H1 (cell line): ENCODE measurements at regions not wholly inside any gene's neighbourhood (a gene's known extent, or its start where the extent isn't known, plus 50 kb on each side); places are given as distances from the start of the nearest gene placed in this dataset.

Experiments used
- CTCF ChIA-PET: fragments of 300-600 bp; sonication (Branson Sonifier 250); formaldehyde crosslinking; loops from one replicate; lab custom pipeline; 2021; ENCODE audit not compliant: partially characterized antibody; lab: Charles Lee
- POLR2A ChIA-PET: fragments of 300-600 bp; sonication (Branson Sonifier 250); formaldehyde crosslinking; loops from one replicate; lab custom pipeline; 2021; ENCODE audit warnings: inconsistent platforms; ENCODE audit not compliant: partially characterized antibody; lab: Charles Lee
- DNase-seq, 2 experiments: peaks; one replicate each; pipeline versions ENCODE4 v3.0.0 to v3.0.0-alpha.2; 2010 to 2022; ENCODE audit warnings: low spot score in 2 of 2, low read depth in 1 of 2, mixed read lengths in 1 of 2
- FAIRE-seq: peaks from 2 replicates; lab custom pipeline; 2011; peaks lifted over from hg19 to GRCh38; lab: Jason Lieb, UNC
- H2AFZ ChIP-seq: 2 replicates; pipeline ENCODE4 v1.8.1; 2012; ENCODE audit warnings: low read length, inconsistent platforms
- H2AK5ac ChIP-seq: 2 replicates; pipeline ENCODE4 v1.6.1; 2013; ENCODE audit warnings: low read depth, low read length
- H2BK120ac ChIP-seq: replicated peaks from 2 replicates; pipeline ENCODE3; 2013; ENCODE audit warnings: low read depth, low read length, inconsistent platforms
- H2BK12ac ChIP-seq: 2 replicates; pipeline ENCODE4 v1.6.1; 2013; ENCODE audit warnings: low read depth, low read length
- H2BK15ac ChIP-seq: 2 replicates; pipeline ENCODE4 v1.6.1; 2013; ENCODE audit warnings: low read length
- H2BK20ac ChIP-seq: 2 replicates; pipeline ENCODE4 v1.6.1; 2013; ENCODE audit warnings: low read length
- H2BK5ac ChIP-seq: 2 replicates; pipeline ENCODE4 v1.6.1; 2013; ENCODE audit warnings: low read depth, low read length
- H3K14ac ChIP-seq: 2 replicates; pipeline ENCODE4 v1.6.1; 2013; ENCODE audit warnings: inconsistent platforms; ENCODE audit not compliant: insufficient read length
- H3K18ac ChIP-seq: 2 replicates; pipeline ENCODE4 v1.6.1; 2013; ENCODE audit warnings: low read length; ENCODE audit errors: extremely low read depth
- H3K23ac ChIP-seq: 2 replicates; pipeline ENCODE4 v1.6.1; 2013; ENCODE audit warnings: inconsistent platforms; ENCODE audit not compliant: insufficient read length
- H3K23me2 ChIP-seq: 2 replicates; pipeline ENCODE4 v1.6.1; 2013; ENCODE audit warnings: low read depth, low read length
- H3K27ac ChIP-seq: 2 replicates; pipeline ENCODE4 v1.6.1; 2011; ENCODE audit warnings: low read depth, low read length, inconsistent platforms
- H3K27me3 ChIP-seq, 4 experiments: replicated peaks in 1 of 4; 1 replicate in 1 of 4; 2 replicates in 3 of 4; pipeline versions ENCODE4 v1.6.1 to v1.8.1; 2011 to 2013; ENCODE audit warnings: low read length in 3 of 4, mild to moderate bottlenecking in 3 of 4, inconsistent platforms in 2 of 4, mixed read lengths in 2 of 4, moderate library complexity in 1 of 4; ENCODE audit not compliant: control insufficient read depth in 3 of 4, insufficient read depth in 3 of 4; ENCODE audit errors: extremely low read depth in 1 of 4
- H3K36me3 ChIP-seq, 4 experiments: 2 replicates each; pipeline versions ENCODE4 v1.6.1 to v1.8.1; 2011 to 2013; ENCODE audit warnings: mild to moderate bottlenecking in 4 of 4, low read length in 3 of 4, moderate library complexity in 2 of 4, control low read depth in 1 of 4, inconsistent platforms in 1 of 4; ENCODE audit not compliant: insufficient read depth in 4 of 4, control insufficient read depth in 2 of 4
- H3K4ac ChIP-seq: replicated peaks from 2 replicates; pipeline ENCODE3; 2013; ENCODE audit warnings: low read length, low read depth, mixed read lengths, inconsistent platforms; ENCODE audit not compliant: insufficient read length
- H3K4me1 ChIP-seq, 4 experiments: replicated peaks in 1 of 4; 1 replicate in 1 of 4; 2 replicates in 3 of 4; pipeline versions ENCODE4 v1.6.1 to v1.8.1; 2011 to 2013; ENCODE audit warnings: low read length in 3 of 4, inconsistent platforms in 2 of 4, mixed read lengths in 1 of 4; ENCODE audit not compliant: insufficient read depth in 4 of 4, control insufficient read depth in 3 of 4
- H3K4me2 ChIP-seq, 2 experiments: 2 replicates each; pipeline versions ENCODE4 v1.6.1 to v1.8.1; 2011 to 2013; ENCODE audit warnings: low read depth in 2 of 2, low read length in 2 of 2, control low read depth in 1 of 2, inconsistent platforms in 1 of 2, mild to moderate bottlenecking in 1 of 2; ENCODE audit not compliant: insufficient read depth in 1 of 2
- H3K4me3 ChIP-seq, 4 experiments: fragments of 200-600, 300-600 bp in 1 of 4; sonication (generic), shearing (Covaris generic), sonication (Bioruptor Twin) in 1 of 4; 2 replicates each; pipeline versions ENCODE4 v1.5.1 to v1.8.1; 2011 to 2016; ENCODE audit warnings: low read length in 4 of 4, low read depth in 3 of 4, control low read depth in 2 of 4, inconsistent platforms in 2 of 4, mild to moderate bottlenecking in 2 of 4, mixed read lengths in 1 of 4, moderate library complexity in 1 of 4; ENCODE audit not compliant: insufficient read depth in 2 of 4; ENCODE audit errors: extremely low read depth in 1 of 4
- H3K56ac ChIP-seq: replicated peaks from 2 replicates; pipeline ENCODE3; 2013; ENCODE audit warnings: low read depth, mild to moderate bottlenecking, mixed read lengths, low read length, inconsistent platforms; ENCODE audit not compliant: insufficient read length
- H3K79me1 ChIP-seq: 2 replicates; pipeline ENCODE4 v1.6.1; 2013; ENCODE audit warnings: low read depth, low read length, control low read depth
- H3K79me2 ChIP-seq, 2 experiments: 2 replicates each; pipeline versions ENCODE4 v1.6.1 to v1.8.1; 2012 to 2013; ENCODE audit warnings: low read length in 2 of 2, mild to moderate bottlenecking in 2 of 2, inconsistent platforms in 1 of 2; ENCODE audit not compliant: insufficient read depth in 2 of 2, control insufficient read depth in 1 of 2
- H3K9ac ChIP-seq, 4 experiments: replicated peaks in 1 of 4; 1 replicate in 1 of 4; 2 replicates in 3 of 4; pipeline versions ENCODE4 v1.6.1 to v1.8.1; 2011 to 2013; ENCODE audit warnings: low read depth in 3 of 4, low read length in 3 of 4, control low read depth in 2 of 4, mild to moderate bottlenecking in 2 of 4, moderate library complexity in 2 of 4, inconsistent platforms in 1 of 4; ENCODE audit errors: extremely low read depth in 1 of 4
- H3K9me3 ChIP-seq, 2 experiments: 2 replicates each; pipeline versions ENCODE4 v1.6.1 to v1.8.1; 2012 to 2013; ENCODE audit warnings: mild to moderate bottlenecking in 2 of 2, moderate library complexity in 2 of 2, control low read depth in 1 of 2, inconsistent platforms in 1 of 2, low read depth in 1 of 2, low read length in 1 of 2, mixed read lengths in 1 of 2; ENCODE audit not compliant: insufficient read depth in 2 of 2
- H4K20me1 ChIP-seq, 2 experiments: replicated peaks in 1 of 2; 2 replicates each; pipeline versions ENCODE3 to v1.8.1; 2011 to 2013; ENCODE audit warnings: inconsistent platforms in 2 of 2, low read length in 2 of 2, mild to moderate bottlenecking in 1 of 2; ENCODE audit not compliant: insufficient read depth in 2 of 2, control insufficient read depth in 1 of 2
- H4K5ac ChIP-seq: 2 replicates; pipeline ENCODE4 v1.6.1; 2013; ENCODE audit warnings: low read length, low read depth, mixed read lengths, inconsistent platforms; ENCODE audit not compliant: insufficient read length
- H4K8ac ChIP-seq: 2 replicates; pipeline ENCODE4 v1.8.0; 2013; ENCODE audit warnings: mild to moderate bottlenecking, moderate library complexity, low read length, inconsistent platforms; ENCODE audit not compliant: insufficient read depth; ENCODE audit errors: extremely low read depth
- H4K91ac ChIP-seq: replicated peaks from 2 replicates; pipeline ENCODE3; 2013; ENCODE audit warnings: low read length, mixed read lengths, inconsistent platforms; ENCODE audit not compliant: insufficient read length
- BRCA1 ChIP-seq: IDR thresholded peaks from 2 replicates; pipeline ENCODE4 v1.6.1; 2012; ENCODE audit warnings: low read depth, low read length, improper control_type of control experiment
- CHD2 ChIP-seq: IDR thresholded peaks from 2 replicates; pipeline ENCODE4 v1.6.1; 2012; ENCODE audit warnings: low read length, improper control_type of control experiment
- E2F6 ChIP-seq: IDR thresholded peaks from 2 replicates; pipeline ENCODE4 v1.6.1; 2012; ENCODE audit warnings: inconsistent platforms
- KDM1A ChIP-seq: fragments of 200-600, 300-600 bp; sonication (generic); IDR thresholded peaks from 2 replicates; pipeline ENCODE4 v1.7.1; 2016; ENCODE audit warnings: mild to moderate bottlenecking, low read length, borderline replicate concordance
- WGBS, 2 experiments: shearing (Covaris generic) in 1 of 2; methylation state at CpG; one replicate each; pipeline versions ENCODE4 v1.1.6 to v1.1.7; 2013 to 2015; ENCODE audit warnings: low lambda C conversion rate in 2 of 2, mixed read lengths in 2 of 2, inconsistent platforms in 1 of 2, low coverage in 1 of 2, missing lambda C conversion rate in 1 of 2; ENCODE audit not compliant: insufficient replicate concordance in 2 of 2, insufficient coverage in 1 of 2, insufficient read length in 1 of 2; ENCODE audit errors: extremely low coverage in 1 of 2, missing lambda C conversion rate in 1 of 2; 5-methylcytosine and 5-hydroxymethylcytosine counted together

- no peak overlapping the region for H3K18ac ChIP-seq
- H3K23ac ChIP-seq, result no peak overlapping the region
- FAIRE-seq, result no peak
- H2BK15ac ChIP-seq, result no peak overlapping the region
- no peak overlapping the region for H4K91ac ChIP-seq
- H4K5ac ChIP-seq, result no peak overlapping the region
- ChIA-PET CTCF (no interaction called here), POLR2A (no interaction called here)
- H3K79me2 ChIP-seq, result no peaks in the 10 kb centered on the region
- no peaks in the 10 kb centered on the region for H3K79me1 ChIP-seq
- H4K20me1 ChIP-seq, result no peaks in the 10 kb centered on the region
- H3K56ac ChIP-seq, result no peak overlapping the region
- no peaks in the 10 kb centered on the region for H3K36me3 ChIP-seq
- H4K8ac ChIP-seq, result no peak overlapping the region
- no peak overlapping the region for H3K9ac ChIP-seq
- H3K9me3 ChIP-seq, result peaks cover 0 to 9% of the 10 kb centered on the region in 2 experiments; a peak in 2 of 4 replicates
- no peak overlapping the region for H3K4me2 ChIP-seq
- H2AFZ ChIP-seq, result no peak overlapping the region
- no peak overlapping the region for H2BK20ac ChIP-seq
- no peak overlapping the region for H2BK5ac ChIP-seq
- H3K14ac ChIP-seq, result no peak overlapping the region
- 94% methylated on average over 2 of the region's 2 CpGs; no CpG with 5 or more reads in 1 of the 2 experiments for WGBS, 2 experiments
- H3K27ac ChIP-seq, result no peak overlapping the region
- no peak overlapping the region for H2BK120ac ChIP-seq
- no peak overlapping the region for H2AK5ac ChIP-seq
- no peaks in the 10 kb centered on the region for H3K23me2 ChIP-seq
- no peak for DNase-seq
- H3K4ac ChIP-seq, result no peak overlapping the region
- H3K4me1 ChIP-seq, result no peaks in the 10 kb centered on the region
- H2BK12ac ChIP-seq, result no peak overlapping the region
- no peak overlapping the region for H3K4me3 ChIP-seq
- no peaks in the 10 kb centered on the region for H3K27me3 ChIP-seq
- TF ChIP-seq BRCA1 (no peak), CHD2 (no peak), KDM1A (no peak), E2F6 (no peak)
Measured at GRCh38 chr7:126157391-126157790, 1095.3 kb downstream of the GRM8 start.
